Stimulated activated naive CD8-positive, alpha-beta T cell treated with anti-CD3 and anti-CD28 coated beads, Interleukin-15, Interleukin-2, amounts not matched to agents 100 ng/mL and 50 ng/mL, for 24 hours (primary cell): ENCODE measurements at regions not wholly inside any gene's neighbourhood (a gene's known extent, or its start where the extent isn't known, plus 50 kb on each side); places are given as distances from the start of the nearest gene placed in this dataset.
A peak's percentile ranks its signal among the peaks of the same experiment; 100 is the strongest.

ENCODE experiments used
- H3K27ac Mint-ChIP-seq: one replicate; pipeline ENCODE4 v1.8.0; 2021; ENCODE audit warnings: mild to moderate bottlenecking, mixed read lengths
- H3K27me3 Mint-ChIP-seq: one replicate; pipeline ENCODE4 v1.8.0; 2021; ENCODE audit warnings: mixed read lengths
- H3K36me3 Mint-ChIP-seq: one replicate; pipeline ENCODE4 v1.8.0; 2021; ENCODE audit warnings: low read depth, mixed read lengths
- H3K4me1 Mint-ChIP-seq: one replicate; pipeline ENCODE4 v1.8.0; 2021; ENCODE audit warnings: low read depth, mixed read lengths
- H3K4me3 Mint-ChIP-seq: one replicate; pipeline ENCODE4 v1.8.0; 2021; ENCODE audit warnings: mild to moderate bottlenecking, mixed read lengths
- H3K9me3 Mint-ChIP-seq: one replicate; pipeline ENCODE4 v1.8.0; 2021; ENCODE audit warnings: mixed read lengths

DNA sequence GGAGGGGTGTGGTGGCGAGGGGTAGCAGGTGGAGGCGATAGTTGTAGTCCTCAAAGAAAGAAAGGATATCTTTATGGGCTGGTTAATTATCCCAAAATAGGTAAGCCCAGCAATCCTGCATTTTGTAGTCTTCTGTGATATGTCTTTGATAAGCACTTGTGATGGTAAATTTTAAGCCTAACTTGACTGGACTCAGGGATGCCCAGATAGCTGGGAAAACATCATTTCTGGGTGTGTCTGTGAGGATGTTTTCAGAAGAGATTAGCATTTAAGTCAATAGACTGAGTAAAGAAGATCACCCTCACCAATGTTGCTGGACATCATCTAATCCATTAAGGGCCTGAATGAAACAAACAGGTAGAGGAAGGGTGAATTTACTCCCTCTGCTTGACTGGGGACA, 124.8 kb upstream of the RIPOR2 start:
- no peaks in the 10 kb centered on the region for H3K9me3 Mint-ChIP-seq
- H3K27me3 Mint-ChIP-seq, result no peaks in the 10 kb centered on the region
- H3K4me3 Mint-ChIP-seq, result no peak overlapping the region
- peaks cover 33% of the 10 kb centered on the region for H3K4me1 Mint-ChIP-seq
- no peaks in the 10 kb centered on the region for H3K36me3 Mint-ChIP-seq
- H3K27ac Mint-ChIP-seq, result no peak overlapping the region

DNA sequence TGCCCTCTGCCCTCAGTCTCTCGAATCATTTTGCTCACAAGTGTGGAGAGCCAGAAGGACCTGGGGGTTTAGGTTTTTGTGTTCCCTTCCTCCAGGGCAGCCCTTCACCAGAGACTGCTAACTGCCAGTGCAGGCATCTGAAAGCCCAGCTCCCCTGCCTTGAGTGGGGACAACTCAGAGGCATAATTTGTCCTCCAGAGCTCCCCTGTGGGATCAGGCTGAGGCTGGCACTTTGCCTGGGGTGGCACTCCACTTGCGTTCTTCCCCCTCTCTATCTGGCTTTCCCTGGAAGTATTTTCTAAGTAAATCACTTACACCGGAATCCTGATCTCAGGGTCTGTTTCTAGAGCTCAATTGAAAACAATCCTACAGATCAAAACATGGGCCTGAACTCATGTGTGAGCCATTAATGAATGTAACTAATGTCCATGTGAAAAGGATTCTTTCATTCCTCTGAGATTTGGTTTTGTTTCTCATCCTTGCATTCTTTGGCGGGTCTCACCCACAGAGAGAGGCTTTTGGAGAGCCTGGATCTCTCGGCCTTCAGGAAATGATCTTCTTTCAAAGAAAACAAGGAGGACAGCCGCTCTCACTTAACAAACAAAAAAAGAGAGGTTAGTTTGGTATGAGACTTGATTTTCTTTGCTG, 125.7 kb upstream of the RIPOR2 start:
- Mint-ChIP-seq H3K4me1 (peaks cover 25% of the 10 kb centered on the region), H3K9me3 (no peaks in the 10 kb centered on the region), H3K36me3 (no peaks in the 10 kb centered on the region), H3K27me3 (no peaks in the 10 kb centered on the region), H3K27ac (no peak overlapping the region), H3K4me3 (no peak overlapping the region)

DNA sequence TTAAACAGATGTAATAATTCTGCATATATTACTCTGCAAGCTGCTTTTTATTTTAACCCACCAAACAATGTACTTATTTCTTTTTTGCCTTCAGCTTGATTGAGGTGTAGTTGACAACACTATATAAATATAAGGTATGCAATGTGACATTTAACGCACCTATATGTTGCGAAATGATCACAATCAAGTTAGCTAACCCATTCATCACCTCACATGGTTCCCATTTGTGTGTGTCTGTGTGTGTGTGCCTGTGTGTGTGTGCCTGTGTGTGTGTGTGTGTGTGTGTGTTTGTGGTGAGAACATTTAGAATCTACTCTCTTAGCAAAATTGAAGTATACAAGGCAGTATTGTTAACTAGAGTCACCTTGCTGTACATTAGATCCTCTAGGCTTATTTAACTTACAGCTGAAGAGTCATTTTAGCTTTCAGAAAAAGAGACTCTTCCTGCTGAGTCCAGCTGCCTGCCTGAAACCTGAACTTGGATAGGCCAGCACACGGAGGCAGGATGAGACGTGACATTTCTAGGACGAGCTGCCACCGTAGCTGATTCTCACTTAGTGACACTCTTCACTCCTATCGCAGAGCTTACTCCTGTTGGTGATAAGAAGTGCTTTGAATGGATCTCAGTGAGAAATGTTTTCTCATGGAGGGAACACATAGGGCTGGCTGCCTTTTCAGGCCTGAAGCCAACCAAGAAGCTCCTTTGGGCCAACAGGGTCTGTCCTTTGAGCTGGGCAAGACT, 126.5 kb upstream of the RIPOR2 start:
- no peak overlapping the region for H3K4me3 Mint-ChIP-seq
- H3K36me3 Mint-ChIP-seq, result no peaks in the 10 kb centered on the region
- no peaks in the 10 kb centered on the region for H3K9me3 Mint-ChIP-seq
- no peak overlapping the region for H3K27ac Mint-ChIP-seq
- no peaks in the 10 kb centered on the region for H3K27me3 Mint-ChIP-seq
- peaks cover 17% of the 10 kb centered on the region for H3K4me1 Mint-ChIP-seq

DNA sequence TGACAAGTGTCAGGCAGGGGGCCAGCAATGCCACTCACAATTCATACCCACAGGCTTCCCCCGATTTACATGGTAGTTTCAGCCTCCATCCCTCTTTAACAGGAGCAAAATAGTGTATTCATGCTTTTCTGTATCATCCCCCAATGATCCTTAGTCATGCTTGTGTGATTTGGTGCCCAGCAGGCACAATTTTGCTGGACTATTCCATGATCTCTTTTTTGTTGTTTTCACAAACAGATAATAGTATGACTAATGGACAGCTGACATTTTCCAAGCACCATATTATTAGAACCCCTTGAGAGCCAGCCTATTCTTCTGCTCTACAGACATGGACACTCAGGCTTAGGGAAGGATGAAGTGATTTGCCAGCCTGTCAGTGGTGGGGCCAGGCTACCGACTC, 128.2 kb upstream of the RIPOR2 start:
- Mint-ChIP-seq H3K9me3 (no peaks in the 10 kb centered on the region), H3K27ac (no peak overlapping the region), H3K4me3 (no peak overlapping the region), H3K27me3 (no peaks in the 10 kb centered on the region), H3K36me3 (no peaks in the 10 kb centered on the region), H3K4me1 (no peaks in the 10 kb centered on the region)

DNA sequence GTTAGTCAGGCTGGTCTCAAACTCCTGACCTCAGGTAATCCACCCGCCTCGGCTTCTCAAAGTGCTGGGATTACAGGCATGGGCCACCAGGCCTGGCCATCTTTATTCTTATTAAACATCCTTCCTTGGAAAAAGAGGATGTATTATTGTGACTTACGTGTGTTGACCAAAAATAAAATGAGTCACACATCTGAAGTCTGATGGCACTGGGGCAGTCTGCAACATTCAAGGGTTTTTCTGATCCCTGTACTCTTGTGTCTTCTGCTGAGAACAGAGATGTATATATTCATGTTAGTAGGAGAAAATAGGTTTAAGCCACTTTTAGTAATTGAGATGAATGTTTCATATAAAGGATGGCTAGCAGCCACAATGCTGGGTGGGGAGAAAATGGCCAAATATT, 129.9 kb upstream of the RIPOR2 start:
- Mint-ChIP-seq H3K36me3 (no peaks in the 10 kb centered on the region), H3K9me3 (peaks cover 4% of the 10 kb centered on the region), H3K4me1 (no peaks in the 10 kb centered on the region), H3K27ac (no peak overlapping the region), H3K27me3 (no peaks in the 10 kb centered on the region), H3K4me3 (no peak overlapping the region)

DNA sequence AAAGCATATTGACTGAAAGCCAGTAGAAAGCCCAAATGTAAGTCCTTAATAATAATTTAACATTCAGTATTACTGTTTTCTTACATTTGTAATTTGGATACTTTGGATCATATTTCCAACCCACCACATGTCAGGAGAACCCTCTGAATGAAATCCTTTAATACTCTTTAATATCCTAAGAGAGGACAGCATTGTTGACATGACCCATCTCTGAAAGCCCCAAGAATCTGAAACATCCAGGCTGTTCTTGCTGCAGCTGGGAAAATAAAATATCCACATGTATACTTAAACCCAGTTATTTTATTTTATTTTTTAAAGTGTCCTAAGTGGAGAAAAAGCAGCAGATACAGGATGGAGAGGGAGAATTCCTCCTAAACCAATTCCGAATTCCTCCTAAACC, 130.8 kb upstream of the RIPOR2 start:
- Mint-ChIP-seq H3K9me3 (peaks cover 4% of the 10 kb centered on the region), H3K4me1 (no peaks in the 10 kb centered on the region), H3K27me3 (no peaks in the 10 kb centered on the region), H3K36me3 (no peaks in the 10 kb centered on the region), H3K27ac (no peak overlapping the region), H3K4me3 (no peak overlapping the region)

DNA sequence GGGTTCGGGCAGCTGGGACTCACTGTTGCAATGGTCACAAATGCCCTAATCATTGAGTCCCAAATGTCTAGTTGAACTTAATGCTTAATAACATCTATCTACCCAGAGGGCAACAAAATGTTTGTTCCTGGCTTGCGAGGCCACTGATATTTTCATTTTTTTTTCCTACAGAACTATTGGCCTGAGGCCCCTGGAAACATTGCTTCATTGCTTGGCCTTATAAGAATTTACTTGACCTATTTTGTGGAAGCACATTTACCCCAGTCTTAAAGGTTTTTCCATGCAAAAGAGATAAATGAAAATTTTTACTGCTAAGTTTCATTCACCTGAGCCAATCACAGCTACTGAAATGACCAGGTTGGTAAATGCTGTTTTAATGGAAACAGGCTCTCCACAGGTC, 133.1 kb upstream of the RIPOR2 start:
- peaks cover 4% of the 10 kb centered on the region for H3K9me3 Mint-ChIP-seq
- H3K27me3 Mint-ChIP-seq, result no peaks in the 10 kb centered on the region
- no peaks in the 10 kb centered on the region for H3K36me3 Mint-ChIP-seq
- H3K4me3 Mint-ChIP-seq, result no peak overlapping the region
- H3K4me1 Mint-ChIP-seq, result no peaks in the 10 kb centered on the region
- H3K27ac Mint-ChIP-seq, result no peak overlapping the region

DNA sequence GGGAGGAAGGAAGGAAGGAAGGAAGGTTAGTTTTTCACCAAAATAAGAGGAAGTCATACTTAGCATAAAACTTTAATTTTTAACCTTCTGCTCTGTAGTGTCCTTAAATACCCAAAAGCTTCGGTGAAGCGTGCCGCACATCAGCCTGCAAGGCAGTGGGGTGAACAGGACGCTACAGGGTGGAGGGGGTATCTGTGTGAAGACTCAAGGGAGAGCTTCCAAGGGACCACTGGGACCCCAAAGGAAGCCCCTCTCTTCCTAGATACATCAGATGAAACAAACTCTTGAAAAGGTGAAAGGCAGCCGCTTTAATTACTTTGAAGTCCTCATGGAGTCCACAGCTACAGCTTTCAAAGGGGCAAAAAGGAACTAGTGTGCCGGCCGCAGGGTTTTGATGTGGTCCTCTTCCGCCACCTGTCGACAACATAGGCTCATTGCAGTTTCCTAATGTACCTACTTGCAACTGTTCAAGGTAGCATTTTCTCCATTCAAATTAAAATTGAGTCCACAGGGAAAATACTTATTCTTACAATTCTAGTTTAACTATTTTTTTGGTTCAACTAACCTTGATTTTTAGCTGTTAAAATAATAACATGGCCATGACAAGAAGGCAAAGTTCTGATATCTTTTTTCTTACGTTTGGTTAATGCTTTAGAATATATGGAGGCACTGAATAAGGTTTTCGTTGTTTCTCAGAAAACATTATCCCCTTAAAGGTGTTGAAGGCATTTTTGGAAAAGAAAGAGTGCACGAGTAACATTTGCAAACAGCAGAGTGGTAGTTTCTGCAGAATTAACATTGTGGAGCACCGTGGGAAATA, 135.0 kb upstream of the RIPOR2 start:
- H3K4me1 Mint-ChIP-seq, result no peaks in the 10 kb centered on the region
- H3K9me3 Mint-ChIP-seq, result peaks cover 4% of the 10 kb centered on the region
- H3K4me3 Mint-ChIP-seq, result peak overlapping the region; percentile 68
- H3K27ac Mint-ChIP-seq, result peak overlapping the region; percentile 85
- H3K27me3 Mint-ChIP-seq, result no peaks in the 10 kb centered on the region
- no peaks in the 10 kb centered on the region for H3K36me3 Mint-ChIP-seq

DNA sequence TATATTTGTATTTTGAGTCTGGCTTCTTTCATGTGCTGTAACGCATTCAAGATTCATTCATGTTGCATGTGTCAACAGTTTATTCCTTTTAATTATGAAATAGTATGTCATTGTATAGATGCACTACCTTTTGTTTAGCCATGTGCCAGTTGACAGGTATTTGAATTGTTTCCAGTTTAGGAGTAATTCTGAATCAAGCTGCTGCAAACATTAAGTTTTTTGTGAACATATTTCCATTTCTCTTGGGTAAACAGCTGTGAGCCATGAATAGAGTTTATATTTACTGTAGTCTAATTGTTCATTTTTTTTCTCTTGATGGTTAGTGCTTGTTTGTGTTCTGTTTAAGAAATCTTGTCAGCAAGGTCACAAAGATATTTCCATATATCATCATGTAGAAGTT, 142.4 kb upstream of the RIPOR2 start:
- Mint-ChIP-seq H3K9me3 (no peaks in the 10 kb centered on the region), H3K4me1 (peaks cover 4% of the 10 kb centered on the region), H3K36me3 (peaks cover 27% of the 10 kb centered on the region), H3K27me3 (no peaks in the 10 kb centered on the region), H3K4me3 (no peak overlapping the region), H3K27ac (no peak overlapping the region)

DNA sequence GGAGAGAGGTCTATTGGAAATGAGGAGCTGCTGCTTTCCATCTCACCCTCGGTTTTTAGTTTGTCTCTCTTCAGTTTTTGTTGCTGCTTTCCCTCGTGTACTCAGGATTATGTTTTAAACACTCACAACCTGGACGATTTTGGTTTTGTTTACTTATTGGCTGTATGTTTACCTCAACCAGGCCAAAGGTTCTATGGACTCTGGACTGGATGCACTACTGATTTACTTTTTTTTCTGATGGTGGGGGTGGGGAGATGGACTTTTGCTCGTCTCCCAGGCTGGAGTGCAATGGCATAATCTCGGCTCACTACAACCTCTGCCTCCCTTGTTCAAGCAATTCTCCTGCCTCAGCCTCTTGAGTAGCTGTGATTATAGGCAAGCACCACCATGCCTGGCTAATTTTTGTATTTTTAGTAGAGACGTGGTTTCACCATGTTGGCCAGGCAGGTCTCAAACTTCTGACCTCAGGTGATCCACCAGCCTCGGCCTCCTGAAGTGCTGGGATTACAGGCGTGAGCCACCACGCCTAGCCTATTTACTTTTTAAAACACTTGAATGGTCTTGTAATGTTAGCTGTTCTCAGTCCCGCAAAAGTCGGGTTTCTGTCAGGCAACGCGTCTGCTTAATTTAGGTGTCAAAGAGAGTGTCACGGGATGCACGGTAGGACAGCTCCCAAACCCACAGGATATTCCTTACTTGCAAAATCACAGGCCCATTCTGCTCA, 148.2 kb upstream of the RIPOR2 start:
- no peaks in the 10 kb centered on the region for H3K9me3 Mint-ChIP-seq

DNA sequence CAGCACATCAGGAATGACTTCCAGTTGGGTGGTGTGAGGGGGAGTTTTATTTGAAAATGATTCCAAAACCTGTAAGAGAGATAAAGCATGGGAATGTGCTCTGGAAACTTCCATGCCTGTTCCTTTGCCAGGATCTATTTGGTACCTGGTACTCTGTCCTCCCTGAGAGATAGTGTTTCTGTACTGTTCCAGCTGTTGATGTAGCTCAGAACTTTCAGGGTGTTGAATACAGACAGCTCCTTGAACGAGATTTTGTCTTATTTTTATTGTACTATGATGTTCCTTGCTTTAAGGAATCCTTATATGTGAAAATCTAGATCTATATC, 148.7 kb upstream of the RIPOR2 start:
- Mint-ChIP-seq H3K27ac (no peak overlapping the region), H3K27me3 (no peaks in the 10 kb centered on the region), H3K36me3 (peaks cover 35% of the 10 kb centered on the region), H3K4me1 (peaks cover 12% of the 10 kb centered on the region), H3K4me3 (no peak overlapping the region), H3K9me3 (no peaks in the 10 kb centered on the region)

More for the DNA sequence above, 148.2 kb upstream of the RIPOR2 start:
- Mint-ChIP-seq H3K27ac (no peak overlapping the region), H3K4me3 (no peak overlapping the region), H3K27me3 (no peaks in the 10 kb centered on the region), H3K4me1 (peaks cover 9% of the 10 kb centered on the region), H3K36me3 (peaks cover 34% of the 10 kb centered on the region)

DNA sequence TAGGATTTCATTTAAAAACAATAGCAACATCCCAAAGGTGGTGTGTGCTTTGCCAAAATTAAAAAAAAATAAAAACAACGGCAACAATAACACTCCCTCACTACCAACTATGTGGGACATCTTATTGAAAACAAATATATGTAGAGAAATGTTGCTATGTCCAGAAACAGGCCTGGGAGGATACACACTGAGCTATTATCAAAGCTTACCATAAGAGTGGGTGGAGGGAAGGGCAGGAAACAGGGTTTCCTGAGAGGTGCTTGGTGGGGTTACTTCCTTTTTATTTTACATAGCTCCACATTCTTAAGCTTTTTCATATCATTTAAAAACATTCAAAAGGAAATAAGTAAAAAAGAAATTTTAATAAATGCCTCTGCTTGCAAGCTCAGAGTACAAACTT, 150.0 kb upstream of the RIPOR2 start:
- Mint-ChIP-seq H3K9me3 (no peaks in the 10 kb centered on the region), H3K27ac (no peak overlapping the region), H3K36me3 (peaks cover 34% of the 10 kb centered on the region), H3K4me3 (no peak overlapping the region), H3K4me1 (peaks cover 16% of the 10 kb centered on the region), H3K27me3 (no peaks in the 10 kb centered on the region)

DNA sequence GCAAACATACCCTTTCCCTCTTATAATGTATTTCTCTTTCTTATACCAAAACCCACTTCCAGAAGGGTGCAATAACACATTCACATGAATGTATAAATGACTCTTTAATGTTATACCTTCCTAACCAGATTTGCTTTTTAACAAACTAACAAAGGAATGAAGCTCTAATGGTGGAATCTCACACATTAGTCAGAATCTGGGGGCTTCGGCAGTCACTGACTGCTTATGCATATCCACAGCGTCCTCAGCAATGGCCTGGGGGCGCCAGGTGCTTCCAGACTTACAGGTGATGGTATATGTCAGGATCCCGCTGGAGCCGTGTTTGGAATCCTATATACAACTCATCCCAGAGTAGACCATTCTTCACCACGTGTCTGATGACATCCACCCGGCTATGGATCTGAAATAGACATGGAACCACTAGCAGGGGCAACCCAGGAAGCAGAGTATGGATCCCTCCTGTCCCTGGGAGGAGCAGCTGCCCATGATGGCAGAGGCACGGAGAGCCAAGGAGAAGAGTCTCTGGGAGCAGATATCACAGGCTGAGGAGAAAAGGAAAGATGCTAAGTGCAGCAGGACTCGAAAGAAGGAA, 150.8 kb upstream of the RIPOR2 start:
- Mint-ChIP-seq H3K36me3 (peaks cover 38% of the 10 kb centered on the region), H3K4me3 (no peak overlapping the region), H3K9me3 (no peaks in the 10 kb centered on the region), H3K27ac (no peak overlapping the region), H3K4me1 (peaks cover 16% of the 10 kb centered on the region), H3K27me3 (no peaks in the 10 kb centered on the region)

DNA sequence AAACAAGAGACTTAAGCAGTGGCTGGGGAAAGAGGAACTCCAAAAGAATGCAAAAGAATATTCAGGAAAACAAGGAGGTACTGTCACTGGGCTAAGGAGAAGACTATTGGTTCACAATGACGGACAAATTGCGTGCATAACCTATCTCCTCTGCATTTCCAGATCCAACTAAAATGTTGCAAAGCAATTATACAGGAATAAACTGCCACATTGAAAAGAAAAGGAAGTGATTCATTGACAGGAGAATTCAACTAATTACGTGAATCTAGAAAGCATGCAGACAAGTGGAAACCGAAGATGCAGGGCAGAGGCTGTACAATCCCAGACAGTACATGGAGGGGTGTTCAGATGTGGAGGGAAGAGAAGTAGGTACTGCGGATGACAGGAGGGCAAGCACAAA, 152.8 kb upstream of the RIPOR2 start:
- no peak overlapping the region for H3K27ac Mint-ChIP-seq
- no peaks in the 10 kb centered on the region for H3K27me3 Mint-ChIP-seq
- no peak overlapping the region for H3K4me3 Mint-ChIP-seq
- peaks cover 37% of the 10 kb centered on the region for H3K36me3 Mint-ChIP-seq
- H3K4me1 Mint-ChIP-seq, result peaks cover 11% of the 10 kb centered on the region
- H3K9me3 Mint-ChIP-seq, result no peaks in the 10 kb centered on the region
